ENCODE measurements at regions not wholly inside any gene's neighbourhood (a gene's known extent, or its start where the extent isn't known, plus 50 kb on each side); places are given as distances from the start of the nearest gene placed in this dataset.
"Not testable (repeated sequence)": the region's sequence is repeated elsewhere in the genome, so short reads cannot be mapped to it uniquely, and the experiment has no call there.

GRCh38 chr15:84142888-84143337, 92.7 kb upstream of the GOLGA6L4 start:
- no peak overlapping the region for H3K27ac Mint-ChIP-seq
- peaks cover 5% of the 10 kb centered on the region for H3K4me1 Mint-ChIP-seq
- H3K4me3 Mint-ChIP-seq = peak overlapping the region in 1 of 3 experiments; percentile 12
- no peaks in the 10 kb centered on the region for H3K27me3 Mint-ChIP-seq (ENCODE audit: low read depth)
- no peaks in the 10 kb centered on the region for H3K9me3 Mint-ChIP-seq
- H3K36me3 Mint-ChIP-seq (ENCODE audit: low read depth) = no peaks in the 10 kb centered on the region
- peak; percentile 69 to 82 (median 77) for TF ChIP-seq CTCF (IDR thresholded peaks at IDR 0.05; ENCODE audit: unreplicated experiment in 3 of 3)

- no peaks in the 10 kb centered on the region for H3K36me3 Mint-ChIP-seq (ENCODE audit: low read depth)
- peaks cover 5% of the 10 kb centered on the region for H3K4me1 Mint-ChIP-seq
- no peak for TF ChIP-seq CTCF (IDR thresholded peaks at IDR 0.05; ENCODE audit: unreplicated experiment in 3 of 3)
Observed at GRCh38 chr15:84143753-84144314, 91.7 kb upstream of the GOLGA6L4 start.

GRCh38 chr15:84144946-84145345, 90.6 kb upstream of the GOLGA6L4 start:
- not testable (repeated sequence) for H3K4me3 Mint-ChIP-seq; H3K27me3 Mint-ChIP-seq (ENCODE audit: low read depth); H3K4me1 Mint-ChIP-seq; H3K27ac Mint-ChIP-seq; H3K9me3 Mint-ChIP-seq; H3K36me3 Mint-ChIP-seq (ENCODE audit: low read depth)

More at GRCh38 chr15:84143753-84144314, 91.7 kb upstream of the GOLGA6L4 start:
- Mint-ChIP-seq H3K27me3 (ENCODE audit: low read depth) (no peaks in the 10 kb centered on the region), H3K4me3 (no peak overlapping the region), H3K27ac (no peak overlapping the region), H3K9me3 (no peaks in the 10 kb centered on the region)

GRCh38 chr15:84146299-84146698, 89.3 kb upstream of the GOLGA6L4 start:
- H3K36me3 Mint-ChIP-seq (ENCODE audit: low read depth); H3K27me3 Mint-ChIP-seq (ENCODE audit: low read depth); H3K4me1 Mint-ChIP-seq; H3K27ac Mint-ChIP-seq; H3K9me3 Mint-ChIP-seq; H3K4me3 Mint-ChIP-seq: not testable (repeated sequence)

- not testable (repeated sequence) for H3K27ac Mint-ChIP-seq; H3K27me3 Mint-ChIP-seq (ENCODE audit: low read depth); H3K9me3 Mint-ChIP-seq; H3K36me3 Mint-ChIP-seq (ENCODE audit: low read depth); H3K4me3 Mint-ChIP-seq
- peaks cover 10% of the 10 kb centered on the region for H3K4me1 Mint-ChIP-seq
Observed at GRCh38 chr15:84147307-84147706, 88.3 kb upstream of the GOLGA6L4 start.

GRCh38 chr15:84151205-84151931, 84.2 kb upstream of the GOLGA6L4 start:
- Mint-ChIP-seq H3K27ac (peak overlapping the region; percentile 31 to 65 (median 41)), H3K4me1 (peaks cover 6% of the 10 kb centered on the region), H3K27me3 (ENCODE audit: low read depth) (no peaks in the 10 kb centered on the region), H3K9me3 (no peaks in the 10 kb centered on the region), H3K36me3 (ENCODE audit: low read depth) (no peaks in the 10 kb centered on the region), H3K4me3 (no peak overlapping the region)
- no peak for TF ChIP-seq CTCF (IDR thresholded peaks at IDR 0.05; ENCODE audit: unreplicated experiment in 3 of 3)

- H3K27ac Mint-ChIP-seq; H3K9me3 Mint-ChIP-seq; H3K4me3 Mint-ChIP-seq; H3K27me3 Mint-ChIP-seq (ENCODE audit: low read depth); H3K36me3 Mint-ChIP-seq (ENCODE audit: low read depth); H3K4me1 Mint-ChIP-seq: not testable (repeated sequence)
Observed at GRCh38 chr15:84152381-84152979, 83.1 kb upstream of the GOLGA6L4 start.

GRCh38 chr15:84153655-84154140, 81.9 kb upstream of the GOLGA6L4 start:
- not testable (repeated sequence) for H3K36me3 Mint-ChIP-seq (ENCODE audit: low read depth); H3K9me3 Mint-ChIP-seq; H3K27ac Mint-ChIP-seq; H3K4me1 Mint-ChIP-seq; H3K4me3 Mint-ChIP-seq; H3K27me3 Mint-ChIP-seq (ENCODE audit: low read depth)

GRCh38 chr15:84154314-84154713, 81.3 kb upstream of the GOLGA6L4 start:
- not testable (repeated sequence) for H3K36me3 Mint-ChIP-seq (ENCODE audit: low read depth); H3K27me3 Mint-ChIP-seq (ENCODE audit: low read depth); H3K27ac Mint-ChIP-seq; H3K4me3 Mint-ChIP-seq; H3K4me1 Mint-ChIP-seq; H3K9me3 Mint-ChIP-seq

- H3K9me3 Mint-ChIP-seq; H3K27ac Mint-ChIP-seq; H3K36me3 Mint-ChIP-seq (ENCODE audit: low read depth); H3K27me3 Mint-ChIP-seq (ENCODE audit: low read depth); H3K4me3 Mint-ChIP-seq; H3K4me1 Mint-ChIP-seq: not testable (repeated sequence)
Observed at GRCh38 chr15:84154787-84155186, 80.8 kb upstream of the GOLGA6L4 start.

GRCh38 chr15:84155792-84156587, 79.6 kb upstream of the GOLGA6L4 start:
- not testable (repeated sequence) for H3K27me3 Mint-ChIP-seq (ENCODE audit: low read depth); H3K4me1 Mint-ChIP-seq; H3K27ac Mint-ChIP-seq; H3K9me3 Mint-ChIP-seq; H3K4me3 Mint-ChIP-seq; H3K36me3 Mint-ChIP-seq (ENCODE audit: low read depth)

Data from nephron (organoid).